Gastroesophageal sphincter (tissue), 4 donors: ENCODE measurements at regions not wholly inside any gene's neighbourhood (a gene's known extent, or its start where the extent isn't known, plus 50 kb on each side); places are given as distances from the start of the nearest gene placed in this dataset.

Experiments used
- ATAC-seq: fragments of 150-250 bp; one replicate; pipeline ENCODE4 v1.9.1; 2016; ENCODE audit warnings: mild to moderate bottlenecking, moderate library complexity
- H3K27ac ChIP-seq, 4 donors: fragments of 200-600 bp; sonication (generic) in 3 of 4; 1 replicate in 3 of 4; 2 replicates in 1 of 4; pipeline ENCODE4 v1.5.1; 2016 to 2019
- H3K27me3 ChIP-seq: fragments of 200-600 bp; sonication (generic); one replicate; pipeline ENCODE4 v1.5.1; 2019
- H3K36me3 ChIP-seq, 2 donors: fragments of 200-600 bp; sonication (generic); one replicate each; pipeline ENCODE4 v1.5.1; 2019; ENCODE audit warnings: control low read depth in 1 of 2
- H3K4me1 ChIP-seq, 3 donors: fragments of 200-600 bp; sonication (generic); 1 replicate in 2 of 3; 2 replicates in 1 of 3; pipeline ENCODE4 v1.5.1; 2016 to 2019; ENCODE audit warnings: control low read depth in 2 of 3
- H3K4me3 ChIP-seq, 2 donors: fragments of 200-600 bp; sonication (generic); one replicate each; pipeline ENCODE4 v1.5.1; 2019; ENCODE audit warnings: mild to moderate bottlenecking in 1 of 2, moderate library complexity in 1 of 2
- H3K9me3 ChIP-seq, 3 donors: fragments of 200-600 bp; sonication (generic); one replicate each; pipeline ENCODE4 v1.5.1; 2017 to 2019; ENCODE audit warnings: control low read depth in 2 of 3
- CTCF ChIP-seq, 4 experiments: fragments of 200-600 bp in 2 of 4; fragments of 450-650 bp in 2 of 4; sonication (generic) in 1 of 4; IDR thresholded peaks; one replicate each; pipeline ENCODE4 v1.5.1; 2017 to 2019; ENCODE audit warnings: antibody characterized with exemption in 4 of 4, mild to moderate bottlenecking in 2 of 4, moderate library complexity in 2 of 4
- EP300 ChIP-seq: sonication (generic); formaldehyde crosslinking; IDR thresholded peaks from one replicate; pipeline ENCODE4 v1.6.1; 2017; ENCODE audit warnings: antibody characterized with exemption, mild to moderate bottlenecking
- POLR2A ChIP-seq, 2 donors: fragments of 450-650 bp; IDR thresholded peaks; one replicate each; pipeline ENCODE4 v1.6.1; 2017; ENCODE audit warnings: antibody characterized with exemption in 2 of 2, mild to moderate bottlenecking in 2 of 2, moderate library complexity in 1 of 2
- POLR2AphosphoS5 ChIP-seq: sonication (generic); formaldehyde crosslinking; IDR thresholded peaks from one replicate; pipeline ENCODE4 v1.6.1; 2017; ENCODE audit warnings: antibody characterized with exemption
- WGBS, 2 donors: methylation state at CpG; one replicate each; pipeline ENCODE4 v1.1.5; 2018; ENCODE audit warnings: low coverage in 1 of 2; 5-methylcytosine and 5-hydroxymethylcytosine counted together

GRCh38 chr11:92423115-92424034 is 198.8 kb downstream of the FAT3 start:
- Histone ChIP-seq H3K36me3 (no peaks in the 10 kb centered on the region), H3K27me3 (no peaks in the 10 kb centered on the region), H3K9me3 (no peaks in the 10 kb centered on the region), H3K27ac (no peak overlapping the region), H3K4me3 (no peak overlapping the region), H3K4me1 (no peaks in the 10 kb centered on the region)
- no peak for ATAC-seq
- TF ChIP-seq POLR2AphosphoS5 (no peak), POLR2A (IDR thresholded peaks at IDR 0.05) (no peak), EP300 (no peak), CTCF (IDR thresholded peaks at IDR 0.05) (no peak)
- 76 to 98% methylated on average over 4 to 6 of the region's 6 CpGs for WGBS, 2 donors

GRCh38 chr11:92424281-92424680 is 199.7 kb downstream of the FAT3 start:
- no peak for ATAC-seq
- TF ChIP-seq POLR2A (IDR thresholded peaks at IDR 0.05) (no peak), CTCF (IDR thresholded peaks at IDR 0.05) (no peak), EP300 (no peak), POLR2AphosphoS5 (no peak)
- Histone ChIP-seq H3K27ac (no peak overlapping the region), H3K9me3 (no peaks in the 10 kb centered on the region), H3K27me3 (no peaks in the 10 kb centered on the region), H3K36me3 (no peaks in the 10 kb centered on the region), H3K4me3 (no peak overlapping the region), H3K4me1 (no peaks in the 10 kb centered on the region)

- ATAC-seq = no peak
- H3K27ac ChIP-seq = no peak overlapping the region
- H3K27me3 ChIP-seq = no peaks in the 10 kb centered on the region
- 74 to 88% methylated on average over 5 to 6 of the region's 6 CpGs for WGBS, 2 donors
- H3K4me3 ChIP-seq = no peak overlapping the region
- TF ChIP-seq CTCF (IDR thresholded peaks at IDR 0.05) (no peak), EP300 (no peak), POLR2AphosphoS5 (no peak), POLR2A (IDR thresholded peaks at IDR 0.05) (no peak)
- H3K36me3 ChIP-seq = no peaks in the 10 kb centered on the region
- no peaks in the 10 kb centered on the region for H3K4me1 ChIP-seq
- H3K9me3 ChIP-seq = no peaks in the 10 kb centered on the region
Observed at GRCh38 chr11:92425127-92425526, 200.5 kb downstream of the FAT3 start.

- WGBS, 2 donors = no CpG with 5 or more reads among the region's 4 CpGs
- Histone ChIP-seq H3K4me1 (no peaks in the 10 kb centered on the region), H3K4me3 (no peak overlapping the region), H3K27me3 (no peaks in the 10 kb centered on the region), H3K27ac (no peak overlapping the region), H3K36me3 (no peaks in the 10 kb centered on the region), H3K9me3 (no peaks in the 10 kb centered on the region)
- TF ChIP-seq EP300 (no peak), CTCF (IDR thresholded peaks at IDR 0.05) (no peak), POLR2A (IDR thresholded peaks at IDR 0.05) (no peak), POLR2AphosphoS5 (no peak)
- ATAC-seq = no peak
Observed at GRCh38 chr11:92432515-92432914, 207.9 kb downstream of the FAT3 start.
